GM19468 (cell line): ENCODE measurements at regions not wholly inside any gene's neighbourhood (a gene's known extent, or its start where the extent isn't known, plus 50 kb on each side); places are given as distances from the start of the nearest gene placed in this dataset.

Experiments
- ATAC-seq: cut with Tn5 transposase; IDR thresholded peaks from one replicate; pipeline ENCODE4 v1.9.1; 2021; ENCODE audit warnings: mild to moderate bottlenecking, moderate library complexity, moderate number of reproducible peaks; ENCODE audit not compliant: unreplicated experiment; ENCODE audit errors: extremely low read depth

GRCh38 chr1:216794586-216794985 is 71.4 kb upstream of the ESRRG start:
- ATAC-seq = no peak

GRCh38 chr1:216793973-216794372 is 70.7 kb upstream of the ESRRG start:
- no peak for ATAC-seq

- ATAC-seq = no peak
Measured at GRCh38 chr1:216793303-216793702, 70.1 kb upstream of the ESRRG start.

- no peak for ATAC-seq
Measured at GRCh38 chr1:216788671-216789070, 65.4 kb upstream of the ESRRG start.

- no peak for ATAC-seq
Measured at GRCh38 chr1:216785737-216786136, 62.5 kb upstream of the ESRRG start.

- no peak for ATAC-seq
Measured at GRCh38 chr1:216785221-216785620, 62.0 kb upstream of the ESRRG start.

- no peak for ATAC-seq
Measured at GRCh38 chr1:216779686-216780085, 56.5 kb upstream of the ESRRG start.

GRCh38 chr1:216778737-216779136 is 55.5 kb upstream of the ESRRG start:
- no peak for ATAC-seq

GRCh38 chr1:216777148-216777547 is 53.9 kb upstream of the ESRRG start:
- ATAC-seq = no peak
